ENCODE measurements at regions not wholly inside any gene's neighbourhood (a gene's known extent, or its start where the extent isn't known, plus 50 kb on each side); places are given as distances from the start of the nearest gene placed in this dataset.
"Not testable (repeated sequence)": the region's sequence is repeated elsewhere in the genome, so short reads cannot be mapped to it uniquely, and the experiment has no call there.

- DNase-seq (ENCODE audit: low read depth) = no peak
- H3K27me3 ChIP-seq (replicated peaks; ENCODE audit: control insufficient read depth, insufficient read depth, low read length) = no peaks in the 10 kb centered on the region
- no peak overlapping the region for H3K9ac ChIP-seq (ENCODE audit: low read length)
- H3K36me3 ChIP-seq (ENCODE audit: control insufficient read depth, insufficient read depth, low read length, severe bottlenecking) = no peaks in the 10 kb centered on the region
- H3K4me3 ChIP-seq (ENCODE audit: low read length) = no peak overlapping the region
- H3K4me1 ChIP-seq (ENCODE audit: control insufficient read depth, insufficient read depth, low read length) = no peaks in the 10 kb centered on the region
- no peaks in the 10 kb centered on the region for H3K9me3 ChIP-seq (ENCODE audit: control insufficient read depth, low read length)
Observed at GRCh38 chr6:11845664-11846577, 67.3 kb upstream of the ADTRP start.

- H3K27me3 ChIP-seq (replicated peaks; ENCODE audit: control insufficient read depth, insufficient read depth, low read length); H3K9ac ChIP-seq (ENCODE audit: low read length); H3K4me3 ChIP-seq (ENCODE audit: low read length); H3K4me1 ChIP-seq (ENCODE audit: control insufficient read depth, insufficient read depth, low read length); H3K9me3 ChIP-seq (ENCODE audit: control insufficient read depth, low read length); H3K36me3 ChIP-seq (ENCODE audit: control insufficient read depth, insufficient read depth, low read length, severe bottlenecking); DNase-seq (ENCODE audit: low read depth): not testable (repeated sequence)
Observed at GRCh38 chr6:11842795-11843194, 64.2 kb upstream of the ADTRP start.

GRCh38 chr6:11835065-11835464 is 56.5 kb upstream of the ADTRP start:
- Histone ChIP-seq H3K36me3 (ENCODE audit: control insufficient read depth, insufficient read depth, low read length, severe bottlenecking) (no peaks in the 10 kb centered on the region), H3K9me3 (ENCODE audit: control insufficient read depth, low read length) (no peaks in the 10 kb centered on the region), H3K27me3 (replicated peaks; ENCODE audit: control insufficient read depth, insufficient read depth, low read length) (no peaks in the 10 kb centered on the region), H3K9ac (ENCODE audit: low read length) (no peak overlapping the region), H3K4me3 (ENCODE audit: low read length) (no peak overlapping the region), H3K4me1 (ENCODE audit: control insufficient read depth, insufficient read depth, low read length) (no peaks in the 10 kb centered on the region)
- DNase-seq (ENCODE audit: low read depth) = no peak

GRCh38 chr6:11833626-11834592 is 55.3 kb upstream of the ADTRP start:
- Histone ChIP-seq H3K4me1 (ENCODE audit: control insufficient read depth, insufficient read depth, low read length) (no peaks in the 10 kb centered on the region), H3K9ac (ENCODE audit: low read length) (no peak overlapping the region), H3K27me3 (replicated peaks; ENCODE audit: control insufficient read depth, insufficient read depth, low read length) (no peaks in the 10 kb centered on the region), H3K36me3 (ENCODE audit: control insufficient read depth, insufficient read depth, low read length, severe bottlenecking) (no peaks in the 10 kb centered on the region), H3K9me3 (ENCODE audit: control insufficient read depth, low read length) (no peaks in the 10 kb centered on the region), H3K4me3 (ENCODE audit: low read length) (no peak overlapping the region)
- DNase-seq (ENCODE audit: low read depth) = no peak

GRCh38 chr6:11831653-11832052 is 53.0 kb upstream of the ADTRP start:
- H3K36me3 ChIP-seq (ENCODE audit: control insufficient read depth, insufficient read depth, low read length, severe bottlenecking) = no peaks in the 10 kb centered on the region

GRCh38 chr6:11830520-11830919 is 51.9 kb upstream of the ADTRP start:
- H3K9me3 ChIP-seq (ENCODE audit: control insufficient read depth, low read length) = no peaks in the 10 kb centered on the region
- H3K4me1 ChIP-seq (ENCODE audit: control insufficient read depth, insufficient read depth, low read length) = no peaks in the 10 kb centered on the region
- no peaks in the 10 kb centered on the region for H3K27me3 ChIP-seq (replicated peaks; ENCODE audit: control insufficient read depth, insufficient read depth, low read length)
- no peak overlapping the region for H3K4me3 ChIP-seq (ENCODE audit: low read length)
- no peak for DNase-seq (ENCODE audit: low read depth)
- no peaks in the 10 kb centered on the region for H3K36me3 ChIP-seq (ENCODE audit: control insufficient read depth, insufficient read depth, low read length, severe bottlenecking)
- H3K9ac ChIP-seq (ENCODE audit: low read length) = no peak overlapping the region

More at GRCh38 chr6:11831653-11832052, 53.0 kb upstream of the ADTRP start:
- DNase-seq (ENCODE audit: low read depth) = no peak
- Histone ChIP-seq H3K4me1 (ENCODE audit: control insufficient read depth, insufficient read depth, low read length) (no peaks in the 10 kb centered on the region), H3K9ac (ENCODE audit: low read length) (no peak overlapping the region), H3K27me3 (replicated peaks; ENCODE audit: control insufficient read depth, insufficient read depth, low read length) (no peaks in the 10 kb centered on the region), H3K4me3 (ENCODE audit: low read length) (no peak overlapping the region), H3K9me3 (ENCODE audit: control insufficient read depth, low read length) (no peaks in the 10 kb centered on the region)

GRCh38 chr6:11830105-11830504 is 51.5 kb upstream of the ADTRP start:
- Histone ChIP-seq H3K4me1 (ENCODE audit: control insufficient read depth, insufficient read depth, low read length) (no peaks in the 10 kb centered on the region), H3K4me3 (ENCODE audit: low read length) (no peak overlapping the region), H3K36me3 (ENCODE audit: control insufficient read depth, insufficient read depth, low read length, severe bottlenecking) (no peaks in the 10 kb centered on the region), H3K9me3 (ENCODE audit: control insufficient read depth, low read length) (no peaks in the 10 kb centered on the region), H3K27me3 (replicated peaks; ENCODE audit: control insufficient read depth, insufficient read depth, low read length) (no peaks in the 10 kb centered on the region), H3K9ac (ENCODE audit: low read length) (no peak overlapping the region)
- no peak for DNase-seq (ENCODE audit: low read depth)

GRCh38 chr6:11828262-11828870 is 49.8 kb upstream of the ADTRP start:
- Histone ChIP-seq H3K4me3 (ENCODE audit: low read length) (no peak overlapping the region), H3K36me3 (ENCODE audit: control insufficient read depth, insufficient read depth, low read length, severe bottlenecking) (no peaks in the 10 kb centered on the region), H3K9ac (ENCODE audit: low read length) (no peak overlapping the region), H3K4me1 (ENCODE audit: control insufficient read depth, insufficient read depth, low read length) (no peaks in the 10 kb centered on the region), H3K9me3 (ENCODE audit: control insufficient read depth, low read length) (no peaks in the 10 kb centered on the region), H3K27me3 (replicated peaks; ENCODE audit: control insufficient read depth, insufficient read depth, low read length) (no peaks in the 10 kb centered on the region)
- no peak for DNase-seq (ENCODE audit: low read depth)

Measured in adipocyte (in vitro differentiated cells).